OCI-LY3 (cell line): ENCODE measurements at regions not wholly inside any gene's neighbourhood (a gene's known extent, or its start where the extent isn't known, plus 50 kb on each side); places are given as distances from the start of the nearest gene placed in this dataset.

Experiments used
- EZH2phosphoT487 ChIP-seq: fragments of 200-600 bp; shearing (Covaris generic); IDR thresholded peaks from 2 replicates; pipeline ENCODE4 v1.6.1; 2018; ENCODE audit warnings: antibody characterized with exemption, mixed run types, low read depth
- TF ChIP-seq, protein P1 (sequence below): fragments of 200-600, 300-600 bp; sonication (generic); IDR thresholded peaks from 2 replicates; pipeline ENCODE4 v1.5.1; 2014; ENCODE audit warnings: antibody characterized with exemption, low read length, low read depth

DNA sequence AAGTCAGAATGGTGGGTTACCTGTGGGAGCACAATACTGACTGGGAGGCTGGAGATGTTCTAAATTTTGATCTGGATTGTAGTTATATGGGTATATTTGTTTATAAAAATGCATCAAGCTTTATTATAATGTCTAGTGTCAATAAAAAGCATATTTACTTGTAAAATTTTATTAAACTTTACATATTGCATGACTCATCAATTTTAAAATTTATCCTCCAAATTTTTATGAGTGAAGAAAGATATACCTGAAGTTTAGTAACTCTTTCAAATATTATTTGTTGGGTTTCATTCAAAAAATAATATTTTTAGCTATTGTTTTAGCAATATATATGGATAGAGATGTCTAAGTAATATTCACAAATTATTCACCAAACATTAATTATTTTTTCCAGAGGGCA is 103.0 kb downstream of the ANXA5 start:
- TF ChIP-seq, protein P1, sequence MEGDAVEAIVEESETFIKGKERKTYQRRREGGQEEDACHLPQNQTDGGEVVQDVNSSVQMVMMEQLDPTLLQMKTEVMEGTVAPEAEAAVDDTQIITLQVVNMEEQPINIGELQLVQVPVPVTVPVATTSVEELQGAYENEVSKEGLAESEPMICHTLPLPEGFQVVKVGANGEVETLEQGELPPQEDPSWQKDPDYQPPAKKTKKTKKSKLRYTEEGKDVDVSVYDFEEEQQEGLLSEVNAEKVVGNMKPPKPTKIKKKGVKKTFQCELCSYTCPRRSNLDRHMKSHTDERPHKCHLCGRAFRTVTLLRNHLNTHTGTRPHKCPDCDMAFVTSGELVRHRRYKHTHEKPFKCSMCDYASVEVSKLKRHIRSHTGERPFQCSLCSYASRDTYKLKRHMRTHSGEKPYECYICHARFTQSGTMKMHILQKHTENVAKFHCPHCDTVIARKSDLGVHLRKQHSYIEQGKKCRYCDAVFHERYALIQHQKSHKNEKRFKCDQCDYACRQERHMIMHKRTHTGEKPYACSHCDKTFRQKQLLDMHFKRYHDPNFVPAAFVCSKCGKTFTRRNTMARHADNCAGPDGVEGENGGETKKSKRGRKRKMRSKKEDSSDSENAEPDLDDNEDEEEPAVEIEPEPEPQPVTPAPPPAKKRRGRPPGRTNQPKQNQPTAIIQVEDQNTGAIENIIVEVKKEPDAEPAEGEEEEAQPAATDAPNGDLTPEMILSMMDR: no peak
- no peak for TF ChIP-seq EZH2phosphoT487
